ENCODE measurements at regions not wholly inside any gene's neighbourhood (a gene's known extent, or its start where the extent isn't known, plus 50 kb on each side); places are given as distances from the start of the nearest gene placed in this dataset.

DNA sequence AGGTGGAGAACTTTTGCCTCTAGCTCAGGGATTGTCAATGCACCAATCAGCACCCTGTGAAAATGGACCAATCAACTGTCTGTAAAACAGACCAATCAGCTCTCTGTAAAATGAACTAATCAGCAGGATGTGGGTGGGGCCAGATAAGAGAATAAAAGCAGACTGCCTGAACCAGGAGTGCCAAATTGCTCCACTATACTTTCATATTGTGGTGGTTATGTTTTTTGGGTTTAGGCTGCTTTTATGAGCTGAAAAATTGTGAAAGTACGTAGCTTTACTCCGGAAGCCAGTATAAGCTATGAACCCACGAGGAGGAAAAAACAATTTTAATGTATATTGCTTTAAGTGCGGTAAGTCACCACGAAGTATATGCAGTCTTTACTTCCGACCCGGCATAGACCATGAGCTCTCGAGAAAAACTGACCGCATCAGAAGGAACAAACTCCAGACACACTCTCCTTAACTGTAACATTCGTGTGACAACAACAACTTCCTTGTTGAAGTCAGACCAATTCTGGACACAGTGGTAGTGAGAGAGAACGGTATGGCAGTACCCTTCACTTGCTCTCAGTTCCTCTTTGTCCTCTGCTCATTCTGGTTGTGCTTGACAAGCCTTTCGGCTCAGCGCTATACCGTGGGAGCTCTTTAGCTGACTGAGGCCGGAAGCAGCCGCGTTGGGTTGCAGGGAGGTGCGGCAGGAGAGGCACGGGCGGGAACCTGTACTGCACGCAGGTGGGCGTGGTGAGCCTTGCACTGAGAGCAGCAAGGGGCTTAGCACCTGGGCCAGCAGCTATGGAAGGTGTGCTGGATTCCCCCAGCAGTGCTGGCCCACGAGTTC is 81.9 kb upstream of the E2F3 start:
- TF ChIP-seq, protein P1, sequence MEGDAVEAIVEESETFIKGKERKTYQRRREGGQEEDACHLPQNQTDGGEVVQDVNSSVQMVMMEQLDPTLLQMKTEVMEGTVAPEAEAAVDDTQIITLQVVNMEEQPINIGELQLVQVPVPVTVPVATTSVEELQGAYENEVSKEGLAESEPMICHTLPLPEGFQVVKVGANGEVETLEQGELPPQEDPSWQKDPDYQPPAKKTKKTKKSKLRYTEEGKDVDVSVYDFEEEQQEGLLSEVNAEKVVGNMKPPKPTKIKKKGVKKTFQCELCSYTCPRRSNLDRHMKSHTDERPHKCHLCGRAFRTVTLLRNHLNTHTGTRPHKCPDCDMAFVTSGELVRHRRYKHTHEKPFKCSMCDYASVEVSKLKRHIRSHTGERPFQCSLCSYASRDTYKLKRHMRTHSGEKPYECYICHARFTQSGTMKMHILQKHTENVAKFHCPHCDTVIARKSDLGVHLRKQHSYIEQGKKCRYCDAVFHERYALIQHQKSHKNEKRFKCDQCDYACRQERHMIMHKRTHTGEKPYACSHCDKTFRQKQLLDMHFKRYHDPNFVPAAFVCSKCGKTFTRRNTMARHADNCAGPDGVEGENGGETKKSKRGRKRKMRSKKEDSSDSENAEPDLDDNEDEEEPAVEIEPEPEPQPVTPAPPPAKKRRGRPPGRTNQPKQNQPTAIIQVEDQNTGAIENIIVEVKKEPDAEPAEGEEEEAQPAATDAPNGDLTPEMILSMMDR (IDR thresholded peaks at IDR 0.05), result no peak
- TF ChIP-seq POLR2A (IDR thresholded peaks at IDR 0.05), result no peak

Data from uterus (tissue), 2 donors.